Choroid plexus epithelial cell (primary cell): ENCODE measurements at regions not wholly inside any gene's neighbourhood (a gene's known extent, or its start where the extent isn't known, plus 50 kb on each side); places are given as distances from the start of the nearest gene placed in this dataset.

Source experiments
- DNase-seq: peaks from one replicate; pipeline ENCODE4 v3.0.0-alpha.2; 2010; ENCODE audit warnings: low read depth
- H3K4me3 ChIP-seq: 2 replicates; pipeline ENCODE4 v1.5.1; 2011; ENCODE audit warnings: low read depth, mild to moderate bottlenecking, control low read depth, low read length, moderate library complexity
- TF ChIP-seq, protein P1 (sequence below): conservative IDR thresholded peaks from 2 replicates; pipeline ENCODE4 v1.5.1; 2011; ENCODE audit warnings: low read depth, mild to moderate bottlenecking, control low read depth, inconsistent platforms, low read length, moderate library complexity

DNA sequence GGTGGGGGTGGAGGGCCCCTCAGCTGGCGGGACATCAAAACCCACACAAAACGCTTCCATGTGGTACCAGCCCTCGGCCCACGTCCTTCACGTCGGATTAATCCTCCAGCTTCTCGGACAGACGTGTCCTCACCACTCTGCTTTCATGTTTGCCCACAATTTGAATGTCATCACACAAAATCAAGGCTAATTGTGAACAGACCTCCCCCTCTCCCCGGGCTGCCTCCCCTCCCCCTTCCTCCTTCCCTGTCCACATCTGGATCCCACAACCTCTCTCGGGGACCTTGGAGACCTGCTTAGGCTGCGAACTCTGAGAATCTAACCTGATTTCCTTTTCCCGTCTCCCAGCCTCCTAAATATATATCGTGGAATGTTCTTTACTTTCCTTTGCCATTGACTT is 262.9 kb downstream of the MN1 start:
- H3K4me3 ChIP-seq, result no peak overlapping the region
- no peak for DNase-seq
- TF ChIP-seq, protein P1, sequence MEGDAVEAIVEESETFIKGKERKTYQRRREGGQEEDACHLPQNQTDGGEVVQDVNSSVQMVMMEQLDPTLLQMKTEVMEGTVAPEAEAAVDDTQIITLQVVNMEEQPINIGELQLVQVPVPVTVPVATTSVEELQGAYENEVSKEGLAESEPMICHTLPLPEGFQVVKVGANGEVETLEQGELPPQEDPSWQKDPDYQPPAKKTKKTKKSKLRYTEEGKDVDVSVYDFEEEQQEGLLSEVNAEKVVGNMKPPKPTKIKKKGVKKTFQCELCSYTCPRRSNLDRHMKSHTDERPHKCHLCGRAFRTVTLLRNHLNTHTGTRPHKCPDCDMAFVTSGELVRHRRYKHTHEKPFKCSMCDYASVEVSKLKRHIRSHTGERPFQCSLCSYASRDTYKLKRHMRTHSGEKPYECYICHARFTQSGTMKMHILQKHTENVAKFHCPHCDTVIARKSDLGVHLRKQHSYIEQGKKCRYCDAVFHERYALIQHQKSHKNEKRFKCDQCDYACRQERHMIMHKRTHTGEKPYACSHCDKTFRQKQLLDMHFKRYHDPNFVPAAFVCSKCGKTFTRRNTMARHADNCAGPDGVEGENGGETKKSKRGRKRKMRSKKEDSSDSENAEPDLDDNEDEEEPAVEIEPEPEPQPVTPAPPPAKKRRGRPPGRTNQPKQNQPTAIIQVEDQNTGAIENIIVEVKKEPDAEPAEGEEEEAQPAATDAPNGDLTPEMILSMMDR, result no peak

GRCh38 chr22:27540247-27540646 is 261.3 kb downstream of the MN1 start:
- H3K4me3 ChIP-seq, result no peak overlapping the region
- TF ChIP-seq, protein P1, result no peak
- no peak for DNase-seq

GRCh38 chr22:27540656-27541396 is 260.7 kb downstream of the MN1 start:
- no peak for DNase-seq
- TF ChIP-seq, protein P1, result no peak
- H3K4me3 ChIP-seq, result no peak overlapping the region

- H3K4me3 ChIP-seq, result no peak overlapping the region
- TF ChIP-seq, protein P1, result no peak
- DNase-seq, result no peak
These were observed 259.7 kb downstream of the MN1 start for GRCh38 chr22:27541836-27542235.

- no peak overlapping the region for H3K4me3 ChIP-seq
- DNase-seq, result peak; percentile 34
- TF ChIP-seq, protein P1, result no peak
These were observed 259.0 kb downstream of the MN1 start for GRCh38 chr22:27542602-27543001.

DNA sequence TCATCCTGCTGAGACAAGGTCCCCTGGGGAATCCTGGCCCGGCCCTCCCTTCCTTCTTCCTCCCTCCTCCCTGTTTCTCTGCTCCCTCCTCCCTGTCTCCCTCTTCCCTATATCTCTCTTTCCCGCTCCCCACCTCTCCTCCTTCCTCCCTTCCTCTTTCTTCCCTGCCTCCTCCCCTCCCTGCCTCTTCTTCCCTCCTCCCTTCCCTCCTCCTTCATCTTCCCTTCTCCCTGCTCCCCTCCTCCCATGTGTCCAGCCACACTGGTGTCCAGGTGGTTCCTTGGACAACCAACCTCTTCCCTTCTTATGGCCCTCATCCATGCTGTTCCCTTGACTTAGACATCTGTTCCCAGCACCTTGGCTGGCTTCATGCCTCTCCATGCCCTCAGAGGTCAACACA is 258.1 kb downstream of the MN1 start:
- no peak overlapping the region for H3K4me3 ChIP-seq
- TF ChIP-seq, protein P1, result no peak
- DNase-seq, result no peak

DNA sequence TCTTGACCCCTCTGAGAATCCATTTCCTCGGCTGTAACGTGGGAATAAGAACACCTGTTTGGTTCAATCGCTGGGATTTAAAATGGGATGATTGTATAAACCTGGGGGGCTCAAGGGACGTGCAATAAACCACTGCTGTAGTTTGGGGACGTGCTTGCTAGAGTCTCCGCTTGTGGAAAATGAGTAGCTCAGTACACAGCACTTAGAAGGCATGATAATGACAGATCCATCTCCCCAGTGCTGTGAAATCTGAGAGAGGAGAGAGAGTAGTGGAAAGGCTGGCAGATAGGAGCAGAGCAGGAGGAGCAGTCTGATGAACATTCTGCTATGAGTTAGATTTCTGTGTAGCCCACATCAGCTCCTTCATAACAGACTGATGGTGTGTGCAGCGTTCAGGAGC is 256.5 kb downstream of the MN1 start:
- TF ChIP-seq, protein P1, result no peak
- no peak for DNase-seq
- H3K4me3 ChIP-seq, result no peak overlapping the region
